K562 (cell line): ENCODE measurements at regions not wholly inside any gene's neighbourhood (a gene's known extent, or its start where the extent isn't known, plus 50 kb on each side); places are given as distances from the start of the nearest gene placed in this dataset.

Source experiments
- ATAC-seq: fragments of 200-7000 bp; cut with Tn5 transposase; 3 replicates; pipeline ENCODE4 v1.9.1; 2020; ENCODE audit warnings: moderate library complexity
- BruUV-seq: library from RNA; stranded (reverse); fragments of 400-500 nt; replicated peaks from 2 replicates; lab custom pipeline; 2021; lab: Mats Ljungman, UMichigan
- CTCF ChIA-PET: fragments of 300-600 bp; formaldehyde crosslinking; extraction: SDS; loops from one replicate; lab custom pipeline; 2021; ENCODE audit warnings: low intra/inter-chr PET ratio; lab: Yijun Ruan, JAX
- POLR2A ChIA-PET: fragments of 300-600, 350-650 bp; sonication (Branson Sonifier 250); formaldehyde crosslinking; extraction: SDS; loops from one replicate; lab custom pipeline; 2021; ENCODE audit warnings: antibody characterized with exemption, inconsistent platforms; lab: Yijun Ruan, JAX
- DNase-seq, 4 experiments: peaks; one replicate each; pipeline versions ENCODE4 v3.0.0 to v3.0.0-alpha.2; 2011 to 2018; ENCODE audit warnings: low spot score in 3 of 4, mixed read lengths in 3 of 4; ENCODE audit errors: extremely low read depth in 1 of 4
- FAIRE-seq: peaks from 2 replicates; lab custom pipeline; 2011; peaks lifted over from hg19 to GRCh38; lab: Jason Lieb, UNC
- H2AFZ ChIP-seq: 2 replicates; pipeline ENCODE4 v1.6.0; 2011; ENCODE audit warnings: low read depth, low read length, control low read depth, inconsistent platforms
- H3K27ac ChIP-seq: fragments of 200-600 bp; 3 replicates; pipeline ENCODE4 v1.8.0; 2011; ENCODE audit warnings: low read depth, mild to moderate bottlenecking, control low read depth, inconsistent platforms, low read length, moderate library complexity, mixed read lengths; ENCODE audit errors: extremely low read depth
- H3K27me3 ChIP-seq, 2 experiments: fragments of 300-600 bp in 1 of 2; 2 replicates in 1 of 2; 3 replicates in 1 of 2; pipeline versions ENCODE4 v1.6.0 to v1.8.0; 2011; ENCODE audit warnings: inconsistent platforms in 2 of 2, low read length in 2 of 2, mild to moderate bottlenecking in 1 of 2, mixed read lengths in 1 of 2, moderate library complexity in 1 of 2; ENCODE audit not compliant: control insufficient read depth in 2 of 2, insufficient read depth in 2 of 2
- H3K36me3 ChIP-seq: fragments of 300-600 bp; 3 replicates; pipeline ENCODE4 v1.8.0; 2011; ENCODE audit warnings: mild to moderate bottlenecking, low read length, inconsistent platforms; ENCODE audit not compliant: control insufficient read depth, insufficient read depth
- H3K4me1 ChIP-seq, 2 experiments: fragments of 200-600 bp in 1 of 2; replicated peaks in 1 of 2; 2 replicates in 1 of 2; 3 replicates in 1 of 2; pipeline versions ENCODE4 v1.5.1 to v1.8.0; 2011; ENCODE audit warnings: inconsistent platforms in 2 of 2, low read length in 2 of 2, mild to moderate bottlenecking in 1 of 2, mixed read lengths in 1 of 2, moderate library complexity in 1 of 2; ENCODE audit not compliant: control insufficient read depth in 2 of 2, insufficient read depth in 2 of 2
- H3K4me2 ChIP-seq: 2 replicates; pipeline ENCODE4 v1.6.1; 2011; ENCODE audit warnings: low read length, control low read depth, inconsistent platforms, mixed read lengths; ENCODE audit not compliant: insufficient read depth
- H3K4me3 ChIP-seq: fragments of 200-600 bp; sonication (generic), shearing (Covaris generic); 2 replicates; pipeline ENCODE4 v1.5.1; 2016; ENCODE audit warnings: control low read depth, inconsistent platforms
- H3K79me2 ChIP-seq: fragments of 200-600 bp; 3 replicates; pipeline ENCODE4 v1.8.0; 2011; ENCODE audit warnings: low read length, inconsistent platforms; ENCODE audit not compliant: control insufficient read depth, insufficient read depth
- H3K9ac ChIP-seq, 2 experiments: 2 replicates each; pipeline versions ENCODE4 v1.6.0 to v1.6.1; 2011; ENCODE audit warnings: low read depth in 2 of 2, low read length in 2 of 2, control low read depth in 1 of 2, inconsistent platforms in 1 of 2, mild to moderate bottlenecking in 1 of 2, mixed read lengths in 1 of 2; ENCODE audit not compliant: insufficient read depth in 1 of 2
- H3K9me1 ChIP-seq: one replicate; pipeline ENCODE4 v1.6.0; 2011; ENCODE audit warnings: inconsistent platforms, mild to moderate bottlenecking, low read length, moderate library complexity; ENCODE audit not compliant: control insufficient read depth, insufficient read depth
- H3K9me3 ChIP-seq: replicated peaks from 2 replicates; pipeline ENCODE4 v1.5.1; 2011; ENCODE audit warnings: low read depth, low read length, inconsistent platforms; ENCODE audit not compliant: control insufficient read depth, insufficient read depth
- H4K20me1 ChIP-seq: replicated peaks from 2 replicates; pipeline ENCODE4 v1.6.1; 2011; ENCODE audit warnings: low read length, inconsistent platforms, mixed read lengths; ENCODE audit not compliant: control insufficient read depth, insufficient read depth
- BCOR ChIP-seq: fragments of 450-650 bp; IDR thresholded peaks from 2 replicates; pipeline ENCODE4 v1.6.1; 2016
- CBFA2T3 ChIP-seq: fragments of 450-650 bp; IDR thresholded peaks from 2 replicates; pipeline ENCODE4 v1.6.1; 2017
- CBX2 ChIP-seq: fragments of 200-600 bp; sonication (generic); IDR thresholded peaks from one replicate; pipeline ENCODE4 v1.6.1; 2012; ENCODE audit warnings: mild to moderate bottlenecking, low read length, inconsistent platforms; ENCODE audit not compliant: insufficient read depth, poor library complexity, severe bottlenecking
- ETV5 ChIP-seq: sonication (generic); formaldehyde crosslinking; IDR thresholded peaks from 2 replicates; pipeline ENCODE4 v1.4.0; 2020; ENCODE audit warnings: low read depth, mild to moderate bottlenecking, missing genetic modification reagents
- GTF2A2 ChIP-seq: IDR thresholded peaks from 2 replicates; pipeline ENCODE4 v1.6.1; 2016; ENCODE audit warnings: mild to moderate bottlenecking, missing genetic modification characterization, missing compliant biosample characterization
- LARP7 ChIP-seq: fragments of 450-650 bp; IDR thresholded peaks from 2 replicates; pipeline ENCODE4 v1.6.1; 2016
- NUFIP1 ChIP-seq: fragments of 450-650 bp; IDR thresholded peaks from 2 replicates; pipeline ENCODE4 v1.6.1; 2018; ENCODE audit not compliant: partially characterized antibody
- PCBP1 ChIP-seq: fragments of 200-400 bp; formaldehyde crosslinking; IDR thresholded peaks from 2 replicates; pipeline ENCODE4 v1.6.1; 2018; ENCODE audit warnings: mild to moderate bottlenecking, low read depth, low read length; ENCODE audit not compliant: poor library complexity, severe bottlenecking
- RERE ChIP-seq: sonication (generic); formaldehyde crosslinking; IDR thresholded peaks from 2 replicates; pipeline ENCODE4 v1.8.0; 2023; ENCODE audit warnings: missing genetic modification reagents, mild to moderate bottlenecking, borderline replicate concordance
- ZFX ChIP-seq: sonication (generic); formaldehyde crosslinking; IDR thresholded peaks from 2 replicates; pipeline ENCODE4 v1.8.0; 2022; ENCODE audit warnings: mild to moderate bottlenecking, missing genetic modification reagents, moderate library complexity
- ZHX1 ChIP-seq: fragments of 150-350 bp; conservative IDR thresholded peaks from 2 replicates; pipeline ENCODE4 v1.6.1; 2014; ENCODE audit warnings: low read length
- ZNF778 ChIP-seq: fragments of 450-650 bp; formaldehyde crosslinking; IDR thresholded peaks from 2 replicates; pipeline ENCODE4 v1.4.0; 2020; ENCODE audit warnings: mild to moderate bottlenecking, moderate library complexity
- ZNF780A ChIP-seq: fragments of 250-450 bp; sonication (Bioruptor Pico); IDR thresholded peaks from 2 replicates; pipeline ENCODE4 v1.5.0; 2021; ENCODE audit warnings: mild to moderate bottlenecking
- ZSCAN29 ChIP-seq: fragments of 450-650 bp; IDR thresholded peaks from 2 replicates; pipeline ENCODE4 v1.6.1; 2017
- WGBS: fragments of 100-300 bp; shearing (Covaris generic); methylation state at CpG from one replicate; pipeline ENCODE4 v1.1.6; 2016; ENCODE audit warnings: low coverage, mixed read lengths; ENCODE audit not compliant: insufficient coverage; ENCODE audit errors: missing lambda C conversion rate; 5-methylcytosine and 5-hydroxymethylcytosine counted together
- in situ Hi-C: fragments of 300-500 bp; cut with MboI; formaldehyde crosslinking; loops from 4 replicates; pipeline ENCODE4 v1.15.0; 2018; ENCODE audit warnings: inconsistent platforms, mixed read lengths
- intact Hi-C: fragments of 100-400 bp; cut with micrococcal nuclease; formaldehyde crosslinking; loops from 2 replicates; pipeline ENCODE4 v1.14.2; 2022

GRCh38 chr2:60068755-60069154 lies 484.7 kb downstream of the BCL11A start:
- Histone ChIP-seq H3K79me2 (no peaks in the 10 kb centered on the region), H3K36me3 (no peaks in the 10 kb centered on the region), H3K9ac (no peak overlapping the region), H3K4me3 (no peak overlapping the region), H3K4me1 (no peaks in the 10 kb centered on the region), H3K4me2 (no peak overlapping the region), H3K9me1 (no peaks in the 10 kb centered on the region), H3K27me3 (peaks cover 3 to 4% of the 10 kb centered on the region in 2 experiments; a peak in 2 of 5 replicates), H3K27ac (no peak overlapping the region), H2AFZ (no peak overlapping the region), H3K9me3 (no peaks in the 10 kb centered on the region), H4K20me1 (no peaks in the 10 kb centered on the region)
- ChIA-PET POLR2A (no interaction called here), CTCF (no interaction called here)
- DNase-seq (no peak), FAIRE-seq (no peak), ATAC-seq (no peak)
- in situ Hi-C loops (no loop called here), intact Hi-C loops (no loop called here)
- TF ChIP-seq RERE, result no peak
- no peak for TF ChIP-seq CBFA2T3
- TF ChIP-seq ZNF778 (CRISPR knock-in tag), result no peak
- no peak for TF ChIP-seq PCBP1
- no peak for TF ChIP-seq ZHX1
- TF ChIP-seq ZFX (CRISPR knock-in tag), result no peak
- TF ChIP-seq ZSCAN29, result no peak
- TF ChIP-seq NUFIP1, result no peak
- no peak for TF ChIP-seq LARP7
- no peak for TF ChIP-seq CBX2
- no peak for TF ChIP-seq BCOR
- no peak for TF ChIP-seq GTF2A2 (tag)
- TF ChIP-seq ETV5 (CRISPR knock-in tag), result no peak
- TF ChIP-seq ZNF780A (CRISPR knock-in tag), result no peak
- no TSS peak for BruUV-seq
- WGBS, result 4% methylated on average over 4 of the region's 4 CpGs
